Loucy (cell line): ENCODE measurements at regions not wholly inside any gene's neighbourhood (a gene's known extent, or its start where the extent isn't known, plus 50 kb on each side); places are given as distances from the start of the nearest gene placed in this dataset.

Source experiments
- CTCF ChIP-seq: fragments of 200-600 bp; sonication (generic); conservative IDR thresholded peaks from 2 replicates; pipeline ENCODE4 v1.5.1; 2014; ENCODE audit warnings: mild to moderate bottlenecking, antibody characterized with exemption, low read length
- EZH2phosphoT487 ChIP-seq: fragments of 200-600 bp; IDR thresholded peaks from 2 replicates; pipeline ENCODE4 v1.6.1; 2018; ENCODE audit warnings: antibody characterized with exemption, mild to moderate bottlenecking, moderate library complexity, borderline replicate concordance

- no peak for TF ChIP-seq CTCF
- TF ChIP-seq EZH2phosphoT487, result no peak
Observed at GRCh38 chr14:89544636-89545301, 127.7 kb upstream of the FOXN3 start.
